ENCODE measurements at regions not wholly inside any gene's neighbourhood (a gene's known extent, or its start where the extent isn't known, plus 50 kb on each side); places are given as distances from the start of the nearest gene placed in this dataset.

- Histone ChIP-seq H3K9me3 (ENCODE audit: low read depth, low read length, poor library complexity, severe bottlenecking) (peaks cover 15% of the 10 kb centered on the region), H3K4me1 (ENCODE audit: insufficient read depth, low read length, poor library complexity, severe bottlenecking) (no peaks in the 10 kb centered on the region), H3K27ac (ENCODE audit: low read depth, low read length, poor library complexity, severe bottlenecking) (no peak overlapping the region), H3K36me3 (ENCODE audit: insufficient read depth, low read length, poor library complexity, severe bottlenecking) (no peaks in the 10 kb centered on the region), H3K27me3 (replicated peaks; ENCODE audit: insufficient read depth, low read depth, low read length, poor library complexity) (no peaks in the 10 kb centered on the region), H3K4me3 (ENCODE audit: low read depth, low read length, poor library complexity, severe bottlenecking) (no peak overlapping the region)
- DNase-seq (ENCODE audit: low spot score) = no peak
- ChIA-PET POLR2A (ENCODE audit: low non-redundant PET) (no interaction called here), CTCF (no interaction called here)
- intact Hi-C loops (cut with micrococcal nuclease; ENCODE audit: unreplicated experiment) = no loop called here
- no peak for TF ChIP-seq EZH2 (IDR thresholded peaks at IDR 0.05; ENCODE audit: borderline replicate concordance, low read depth, low read length, poor library complexity, severe bottlenecking)
- TF ChIP-seq, protein P1, sequence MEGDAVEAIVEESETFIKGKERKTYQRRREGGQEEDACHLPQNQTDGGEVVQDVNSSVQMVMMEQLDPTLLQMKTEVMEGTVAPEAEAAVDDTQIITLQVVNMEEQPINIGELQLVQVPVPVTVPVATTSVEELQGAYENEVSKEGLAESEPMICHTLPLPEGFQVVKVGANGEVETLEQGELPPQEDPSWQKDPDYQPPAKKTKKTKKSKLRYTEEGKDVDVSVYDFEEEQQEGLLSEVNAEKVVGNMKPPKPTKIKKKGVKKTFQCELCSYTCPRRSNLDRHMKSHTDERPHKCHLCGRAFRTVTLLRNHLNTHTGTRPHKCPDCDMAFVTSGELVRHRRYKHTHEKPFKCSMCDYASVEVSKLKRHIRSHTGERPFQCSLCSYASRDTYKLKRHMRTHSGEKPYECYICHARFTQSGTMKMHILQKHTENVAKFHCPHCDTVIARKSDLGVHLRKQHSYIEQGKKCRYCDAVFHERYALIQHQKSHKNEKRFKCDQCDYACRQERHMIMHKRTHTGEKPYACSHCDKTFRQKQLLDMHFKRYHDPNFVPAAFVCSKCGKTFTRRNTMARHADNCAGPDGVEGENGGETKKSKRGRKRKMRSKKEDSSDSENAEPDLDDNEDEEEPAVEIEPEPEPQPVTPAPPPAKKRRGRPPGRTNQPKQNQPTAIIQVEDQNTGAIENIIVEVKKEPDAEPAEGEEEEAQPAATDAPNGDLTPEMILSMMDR (conservative IDR thresholded peaks at IDR 0.05; ENCODE audit: low read depth, low read length) = no peak
- BruUV-seq (replicated peaks) = no TSS peak
Observed at GRCh38 chr18:78579449-78579848, 400.2 kb upstream of the SALL3 start.

DNA sequence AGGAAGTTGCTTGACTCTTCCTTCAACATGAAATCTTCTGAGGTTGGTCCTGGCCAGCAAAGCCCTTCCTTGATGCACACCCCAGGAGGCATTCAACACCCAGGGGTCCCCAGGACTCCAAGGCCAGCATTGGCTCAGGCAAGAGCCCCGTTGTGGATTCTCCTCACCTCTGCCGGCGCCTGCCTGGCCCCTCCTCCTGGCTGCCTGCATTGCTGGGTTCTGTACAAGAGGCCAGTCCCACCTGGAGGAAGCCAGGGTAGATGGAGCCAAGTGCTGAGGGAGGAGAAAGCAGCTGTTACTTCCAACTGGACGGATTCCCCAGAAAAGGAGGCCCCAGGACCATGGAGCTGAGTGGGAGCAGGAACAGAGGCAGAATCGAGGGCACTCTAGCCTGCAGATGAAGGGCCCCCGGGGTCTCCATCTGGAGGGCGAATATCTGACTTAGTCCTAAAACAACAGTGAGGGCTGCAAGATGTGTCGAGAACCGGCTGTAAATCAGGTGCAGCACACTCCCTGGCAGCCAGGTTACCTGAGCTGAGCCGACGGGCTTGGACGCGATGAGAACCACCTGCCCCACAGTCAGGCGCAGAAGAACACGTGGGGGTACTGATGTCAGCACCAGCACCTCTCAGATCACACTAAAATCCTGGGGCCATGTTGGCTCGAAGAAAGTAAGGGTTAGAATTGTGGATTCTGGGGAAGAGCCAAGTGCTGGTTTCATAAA lies 399.6 kb upstream of the SALL3 start:
- Histone ChIP-seq H3K4me3 (ENCODE audit: low read depth, low read length, poor library complexity, severe bottlenecking) (no peak overlapping the region), H3K27me3 (replicated peaks; ENCODE audit: insufficient read depth, low read depth, low read length, poor library complexity) (no peaks in the 10 kb centered on the region), H3K36me3 (ENCODE audit: insufficient read depth, low read length, poor library complexity, severe bottlenecking) (no peaks in the 10 kb centered on the region), H3K27ac (ENCODE audit: low read depth, low read length, poor library complexity, severe bottlenecking) (no peak overlapping the region), H3K4me1 (ENCODE audit: insufficient read depth, low read length, poor library complexity, severe bottlenecking) (no peaks in the 10 kb centered on the region), H3K9me3 (ENCODE audit: low read depth, low read length, poor library complexity, severe bottlenecking) (peaks cover 15% of the 10 kb centered on the region)
- POLR2A ChIA-PET (ENCODE audit: low non-redundant PET) = no interaction called here
- no TSS peak for BruUV-seq (replicated peaks)
- no peak for TF ChIP-seq EZH2 (IDR thresholded peaks at IDR 0.05; ENCODE audit: borderline replicate concordance, low read depth, low read length, poor library complexity, severe bottlenecking)
- TF ChIP-seq, protein P1 (conservative IDR thresholded peaks at IDR 0.05; ENCODE audit: low read depth, low read length) = no peak
- intact Hi-C loops (cut with micrococcal nuclease; ENCODE audit: unreplicated experiment) = no loop called here
- no peak for DNase-seq (ENCODE audit: low spot score)
- CTCF ChIA-PET = no interaction called here

GRCh38 chr18:78580835-78581339 lies 398.7 kb upstream of the SALL3 start:
- ChIA-PET POLR2A (ENCODE audit: low non-redundant PET) (no interaction called here), CTCF (no interaction called here)
- H3K27me3 ChIP-seq (replicated peaks; ENCODE audit: insufficient read depth, low read depth, low read length, poor library complexity) = no peaks in the 10 kb centered on the region
- no peak overlapping the region for H3K4me3 ChIP-seq (ENCODE audit: low read depth, low read length, poor library complexity, severe bottlenecking)
- intact Hi-C loops (cut with micrococcal nuclease; ENCODE audit: unreplicated experiment) = no loop called here
- BruUV-seq (replicated peaks) = no TSS peak
- no peak for DNase-seq (ENCODE audit: low spot score)
- no peak overlapping the region for H3K27ac ChIP-seq (ENCODE audit: low read depth, low read length, poor library complexity, severe bottlenecking)
- H3K4me1 ChIP-seq (ENCODE audit: insufficient read depth, low read length, poor library complexity, severe bottlenecking) = no peaks in the 10 kb centered on the region
- H3K36me3 ChIP-seq (ENCODE audit: insufficient read depth, low read length, poor library complexity, severe bottlenecking) = no peaks in the 10 kb centered on the region
- TF ChIP-seq, protein P1 (conservative IDR thresholded peaks at IDR 0.05; ENCODE audit: low read depth, low read length) = no peak
- no peak for TF ChIP-seq EZH2 (IDR thresholded peaks at IDR 0.05; ENCODE audit: borderline replicate concordance, low read depth, low read length, poor library complexity, severe bottlenecking)
- peaks cover 15% of the 10 kb centered on the region for H3K9me3 ChIP-seq (ENCODE audit: low read depth, low read length, poor library complexity, severe bottlenecking)
